Loucy (cell line): ENCODE measurements at regions not wholly inside any gene's neighbourhood (a gene's known extent, or its start where the extent isn't known, plus 50 kb on each side); places are given as distances from the start of the nearest gene placed in this dataset.

Experiments used
- H2AFZ ChIP-seq: fragments of 200-600 bp; sonication (generic); 2 replicates; pipeline ENCODE4 v1.6.0; 2016; ENCODE audit warnings: antibody characterized with exemption, mild to moderate bottlenecking, low read length, moderate library complexity
- H3F3A ChIP-seq: fragments of 200-600 bp; 2 replicates; pipeline ENCODE4 v1.6.0; 2016; ENCODE audit warnings: antibody characterized with exemption, low read depth, mild to moderate bottlenecking
- H3K27me3 ChIP-seq: fragments of 200-600 bp; sonication (generic); 2 replicates; pipeline ENCODE4 v1.6.1; 2014; ENCODE audit warnings: low read length, mild to moderate bottlenecking; ENCODE audit not compliant: insufficient read depth, poor library complexity, severe bottlenecking
- H3K36me3 ChIP-seq: fragments of 200-600 bp; sonication (generic); 2 replicates; pipeline ENCODE4 v1.6.1; 2016; ENCODE audit warnings: low read length; ENCODE audit not compliant: insufficient read depth
- H3K4me1 ChIP-seq: fragments of 200-600 bp; sonication (generic); 2 replicates; pipeline ENCODE4 v1.5.1; 2014; ENCODE audit warnings: low read length, mild to moderate bottlenecking; ENCODE audit not compliant: insufficient read depth, poor library complexity, severe bottlenecking
- H3K4me2 ChIP-seq: fragments of 200-600 bp; sonication (generic); 2 replicates; pipeline ENCODE4 v1.6.0; 2014; ENCODE audit warnings: antibody characterized with exemption, low read length, low read depth, mild to moderate bottlenecking; ENCODE audit not compliant: poor library complexity, severe bottlenecking
- H3K4me3 ChIP-seq: fragments of 200-600 bp; sonication (generic); 2 replicates; pipeline ENCODE4 v1.5.1; 2014; ENCODE audit warnings: low read length, mild to moderate bottlenecking, mixed read lengths; ENCODE audit not compliant: poor library complexity, severe bottlenecking
- H3K79me2 ChIP-seq: fragments of 200-600 bp; sonication (generic); 2 replicates; pipeline ENCODE4 v1.6.1; 2014; ENCODE audit warnings: low read length; ENCODE audit not compliant: insufficient read depth
- H3K9ac ChIP-seq: fragments of 200-600 bp; sonication (generic); 2 replicates; pipeline ENCODE4 v1.6.0; 2014; ENCODE audit warnings: mild to moderate bottlenecking, low read depth, low read length, moderate library complexity; ENCODE audit not compliant: poor library complexity, severe bottlenecking
- H3K9me2 ChIP-seq: fragments of 200-600 bp; sonication (generic); replicated peaks from 2 replicates; pipeline ENCODE4 v1.6.1; 2016; ENCODE audit warnings: low read depth, low read length, mixed read lengths
- H3K9me3 ChIP-seq: fragments of 200-600 bp; sonication (generic); 2 replicates; pipeline ENCODE4 v1.6.1; 2014; ENCODE audit warnings: mild to moderate bottlenecking, antibody characterized with exemption, low read length, low read depth; ENCODE audit not compliant: insufficient read depth
- H4K20me1 ChIP-seq: fragments of 200-600 bp; sonication (generic); 2 replicates; pipeline ENCODE4 v1.6.0; 2014; ENCODE audit warnings: antibody characterized with exemption, low read length, mild to moderate bottlenecking; ENCODE audit not compliant: insufficient read depth, poor library complexity, severe bottlenecking
- CTCF ChIP-seq: fragments of 200-600 bp; sonication (generic); conservative IDR thresholded peaks from 2 replicates; pipeline ENCODE4 v1.5.1; 2014; ENCODE audit warnings: mild to moderate bottlenecking, antibody characterized with exemption, low read length
- EZH2phosphoT487 ChIP-seq: fragments of 200-600 bp; IDR thresholded peaks from 2 replicates; pipeline ENCODE4 v1.6.1; 2018; ENCODE audit warnings: antibody characterized with exemption, mild to moderate bottlenecking, moderate library complexity, borderline replicate concordance

DNA sequence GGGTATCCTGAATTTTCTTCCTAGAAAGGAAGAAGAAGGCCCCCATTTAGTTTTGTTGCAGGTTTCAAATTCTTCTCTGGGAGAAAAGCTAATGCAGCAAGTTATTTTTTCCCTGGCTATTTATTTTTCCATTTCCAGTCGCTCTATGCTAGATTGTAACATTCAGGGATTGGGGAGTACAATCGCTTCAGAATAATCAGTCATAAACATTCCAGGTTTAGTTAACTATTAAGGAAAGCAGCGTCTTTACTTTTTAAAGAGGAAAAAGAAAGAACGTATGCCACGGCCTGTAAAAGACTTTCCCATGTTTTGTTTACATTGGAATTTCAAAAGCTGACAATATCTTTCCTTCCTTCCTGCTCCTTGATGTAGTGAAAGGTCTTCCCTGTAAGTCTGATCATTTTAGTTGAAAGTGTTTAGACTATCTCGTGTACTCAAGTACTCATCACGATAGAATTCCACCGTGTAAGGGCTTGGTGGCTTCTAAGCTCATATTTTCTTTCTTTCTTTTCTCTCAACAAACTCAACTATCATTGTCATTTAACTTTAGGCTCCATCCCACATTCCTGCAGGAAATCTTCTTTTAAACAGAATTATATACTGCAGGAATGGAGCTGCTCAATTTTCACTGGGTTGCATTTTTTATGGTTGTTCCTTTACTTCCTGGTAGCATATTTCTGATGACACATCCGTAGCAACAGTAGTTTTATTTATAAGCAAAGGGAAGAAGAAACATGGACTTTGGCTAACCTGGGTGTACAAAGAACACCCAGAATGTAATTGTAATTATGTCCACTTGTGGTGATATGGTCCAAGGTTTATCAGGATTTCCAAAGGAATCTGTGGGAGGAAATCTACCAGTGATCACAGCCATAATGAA is 213.1 kb upstream of the FAT1 start:
- peaks cover 65% of the 10 kb centered on the region for H3K4me1 ChIP-seq
- no peak overlapping the region for H3K4me2 ChIP-seq
- peaks cover 11% of the 10 kb centered on the region for H3F3A ChIP-seq
- peak overlapping the region; percentile 44 for H2AFZ ChIP-seq
- no peak overlapping the region for H3K4me3 ChIP-seq
- H3K27me3 ChIP-seq: no peaks in the 10 kb centered on the region
- H3K36me3 ChIP-seq: no peaks in the 10 kb centered on the region
- no peaks in the 10 kb centered on the region for H3K9me2 ChIP-seq
- H3K9ac ChIP-seq: no peak overlapping the region
- TF ChIP-seq EZH2phosphoT487 (no peak), CTCF (no peak)
- H4K20me1 ChIP-seq: no peaks in the 10 kb centered on the region
- H3K79me2 ChIP-seq: no peaks in the 10 kb centered on the region
- H3K9me3 ChIP-seq: no peaks in the 10 kb centered on the region

- no peak overlapping the region for H3K9ac ChIP-seq
- no peak overlapping the region for H2AFZ ChIP-seq
- H4K20me1 ChIP-seq: no peaks in the 10 kb centered on the region
These were observed 215.6 kb upstream of the FAT1 start for GRCh38 chr4:186939226-186939625.

DNA sequence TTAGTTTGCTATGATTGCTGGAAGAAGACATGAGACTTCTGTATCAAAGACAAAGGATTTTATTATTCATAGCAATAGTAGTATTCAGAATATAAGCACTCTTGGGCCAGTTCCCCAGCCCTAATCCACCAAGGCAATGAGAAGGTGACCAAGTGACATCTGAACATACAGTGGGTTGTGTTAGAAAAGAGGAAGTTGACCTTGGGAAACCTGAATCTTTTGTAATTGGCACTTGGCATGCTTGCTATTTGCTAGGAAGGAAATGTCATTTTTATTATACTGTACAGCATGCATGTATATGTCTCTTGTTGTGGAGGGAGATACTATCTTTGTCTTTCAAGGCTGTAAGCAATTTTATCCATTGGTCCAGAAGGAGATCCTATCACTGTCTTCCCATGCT is 216.1 kb upstream of the FAT1 start:
- Histone ChIP-seq H3K79me2 (no peaks in the 10 kb centered on the region), H3K4me3 (no peak overlapping the region), H2AFZ (no peak overlapping the region), H3K4me2 (peak overlapping the region; percentile 20), H3K4me1 (peaks cover 62% of the 10 kb centered on the region), H4K20me1 (no peaks in the 10 kb centered on the region), H3K9me2 (no peaks in the 10 kb centered on the region), H3K9ac (no peak overlapping the region), H3K27me3 (no peaks in the 10 kb centered on the region), H3K9me3 (no peaks in the 10 kb centered on the region), H3F3A (no peaks in the 10 kb centered on the region), H3K36me3 (no peaks in the 10 kb centered on the region)
- no peak for TF ChIP-seq CTCF
- no peak for TF ChIP-seq EZH2phosphoT487

More at GRCh38 chr4:186939226-186939625, 215.6 kb upstream of the FAT1 start:
- H3K4me2 ChIP-seq: no peak overlapping the region
- no peaks in the 10 kb centered on the region for H3K79me2 ChIP-seq
- peaks cover 67% of the 10 kb centered on the region for H3K4me1 ChIP-seq
- H3K27me3 ChIP-seq: no peaks in the 10 kb centered on the region
- no peaks in the 10 kb centered on the region for H3K9me3 ChIP-seq
- H3F3A ChIP-seq: no peaks in the 10 kb centered on the region
- no peak for TF ChIP-seq EZH2phosphoT487
- TF ChIP-seq CTCF: no peak
- no peaks in the 10 kb centered on the region for H3K9me2 ChIP-seq
- no peaks in the 10 kb centered on the region for H3K36me3 ChIP-seq
- H3K4me3 ChIP-seq: no peak overlapping the region
